K562 (cell line): ENCODE measurements at regions not wholly inside any gene's neighbourhood (a gene's known extent, or its start where the extent isn't known, plus 50 kb on each side); places are given as distances from the start of the nearest gene placed in this dataset.

Source experiments
- ATAC-seq: fragments of 200-7000 bp; cut with Tn5 transposase; 3 replicates; pipeline ENCODE4 v1.9.1; 2020; ENCODE audit warnings: moderate library complexity
- BruUV-seq: library from RNA; stranded (reverse); fragments of 400-500 nt; replicated peaks from 2 replicates; lab custom pipeline; 2021; lab: Mats Ljungman, UMichigan
- CTCF ChIA-PET: fragments of 300-600 bp; formaldehyde crosslinking; extraction: SDS; loops from one replicate; lab custom pipeline; 2021; ENCODE audit warnings: low intra/inter-chr PET ratio; lab: Yijun Ruan, JAX
- POLR2A ChIA-PET: fragments of 300-600, 350-650 bp; sonication (Branson Sonifier 250); formaldehyde crosslinking; extraction: SDS; loops from one replicate; lab custom pipeline; 2021; ENCODE audit warnings: antibody characterized with exemption, inconsistent platforms; lab: Yijun Ruan, JAX
- DNase-seq, 4 experiments: peaks; one replicate each; pipeline versions ENCODE4 v3.0.0 to v3.0.0-alpha.2; 2011 to 2018; ENCODE audit warnings: low spot score in 3 of 4, mixed read lengths in 3 of 4; ENCODE audit errors: extremely low read depth in 1 of 4
- FAIRE-seq: peaks from 2 replicates; lab custom pipeline; 2011; peaks lifted over from hg19 to GRCh38; lab: Jason Lieb, UNC
- H2AFZ ChIP-seq: 2 replicates; pipeline ENCODE4 v1.6.0; 2011; ENCODE audit warnings: low read depth, low read length, control low read depth, inconsistent platforms
- H3K27ac ChIP-seq: fragments of 200-600 bp; 3 replicates; pipeline ENCODE4 v1.8.0; 2011; ENCODE audit warnings: low read depth, mild to moderate bottlenecking, control low read depth, inconsistent platforms, low read length, moderate library complexity, mixed read lengths; ENCODE audit errors: extremely low read depth
- H3K27me3 ChIP-seq, 2 experiments: fragments of 300-600 bp in 1 of 2; 2 replicates in 1 of 2; 3 replicates in 1 of 2; pipeline versions ENCODE4 v1.6.0 to v1.8.0; 2011; ENCODE audit warnings: inconsistent platforms in 2 of 2, low read length in 2 of 2, mild to moderate bottlenecking in 1 of 2, mixed read lengths in 1 of 2, moderate library complexity in 1 of 2; ENCODE audit not compliant: control insufficient read depth in 2 of 2, insufficient read depth in 2 of 2
- H3K36me3 ChIP-seq: fragments of 300-600 bp; 3 replicates; pipeline ENCODE4 v1.8.0; 2011; ENCODE audit warnings: mild to moderate bottlenecking, low read length, inconsistent platforms; ENCODE audit not compliant: control insufficient read depth, insufficient read depth
- H3K4me1 ChIP-seq, 2 experiments: fragments of 200-600 bp in 1 of 2; replicated peaks in 1 of 2; 2 replicates in 1 of 2; 3 replicates in 1 of 2; pipeline versions ENCODE4 v1.5.1 to v1.8.0; 2011; ENCODE audit warnings: inconsistent platforms in 2 of 2, low read length in 2 of 2, mild to moderate bottlenecking in 1 of 2, mixed read lengths in 1 of 2, moderate library complexity in 1 of 2; ENCODE audit not compliant: control insufficient read depth in 2 of 2, insufficient read depth in 2 of 2
- H3K4me2 ChIP-seq: 2 replicates; pipeline ENCODE4 v1.6.1; 2011; ENCODE audit warnings: low read length, control low read depth, inconsistent platforms, mixed read lengths; ENCODE audit not compliant: insufficient read depth
- H3K4me3 ChIP-seq: fragments of 200-600 bp; sonication (generic), shearing (Covaris generic); 2 replicates; pipeline ENCODE4 v1.5.1; 2016; ENCODE audit warnings: control low read depth, inconsistent platforms
- H3K79me2 ChIP-seq: fragments of 200-600 bp; 3 replicates; pipeline ENCODE4 v1.8.0; 2011; ENCODE audit warnings: low read length, inconsistent platforms; ENCODE audit not compliant: control insufficient read depth, insufficient read depth
- H3K9ac ChIP-seq, 2 experiments: 2 replicates each; pipeline versions ENCODE4 v1.6.0 to v1.6.1; 2011; ENCODE audit warnings: low read depth in 2 of 2, low read length in 2 of 2, control low read depth in 1 of 2, inconsistent platforms in 1 of 2, mild to moderate bottlenecking in 1 of 2, mixed read lengths in 1 of 2; ENCODE audit not compliant: insufficient read depth in 1 of 2
- H3K9me1 ChIP-seq: one replicate; pipeline ENCODE4 v1.6.0; 2011; ENCODE audit warnings: inconsistent platforms, mild to moderate bottlenecking, low read length, moderate library complexity; ENCODE audit not compliant: control insufficient read depth, insufficient read depth
- H3K9me3 ChIP-seq: replicated peaks from 2 replicates; pipeline ENCODE4 v1.5.1; 2011; ENCODE audit warnings: low read depth, low read length, inconsistent platforms; ENCODE audit not compliant: control insufficient read depth, insufficient read depth
- H4K20me1 ChIP-seq: replicated peaks from 2 replicates; pipeline ENCODE4 v1.6.1; 2011; ENCODE audit warnings: low read length, inconsistent platforms, mixed read lengths; ENCODE audit not compliant: control insufficient read depth, insufficient read depth
- FOXJ3 ChIP-seq: sonication (generic); formaldehyde crosslinking; IDR thresholded peaks from 2 replicates; pipeline ENCODE4 v1.4.0; 2020; ENCODE audit warnings: mild to moderate bottlenecking, missing genetic modification reagents
- GATAD2B ChIP-seq: fragments of 450-650 bp; IDR thresholded peaks from 2 replicates; pipeline ENCODE4 v1.6.1; 2017; ENCODE audit warnings: mild to moderate bottlenecking, borderline replicate concordance
- HMGXB4 ChIP-seq: sonication (generic); formaldehyde crosslinking; IDR thresholded peaks from 2 replicates; pipeline ENCODE4 v1.8.1; 2023; ENCODE audit warnings: mild to moderate bottlenecking, missing genetic modification reagents
- KDM4B ChIP-seq, 2 experiments: fragments of 450-650 bp in 1 of 2; sonication (generic) in 1 of 2; IDR thresholded peaks; 2 replicates each; pipeline ENCODE4 v1.6.1; 2016 to 2017; ENCODE audit warnings: borderline replicate concordance in 2 of 2, antibody characterized with exemption in 1 of 2, low read depth in 1 of 2, mild to moderate bottlenecking in 1 of 2
- LARP7 ChIP-seq: fragments of 450-650 bp; IDR thresholded peaks from 2 replicates; pipeline ENCODE4 v1.6.1; 2016
- NEUROD1 ChIP-seq: fragments of 150-350 bp; IDR thresholded peaks from 2 replicates; pipeline ENCODE4 v1.6.1; 2014; ENCODE audit warnings: borderline replicate concordance, low read length, low read depth; ENCODE audit not compliant: partially characterized antibody
- NFIC ChIP-seq: fragments of 450-650 bp; IDR thresholded peaks from 2 replicates; pipeline ENCODE4 v1.6.1; 2017; ENCODE audit warnings: mild to moderate bottlenecking, inconsistent platforms
- PRPF4 ChIP-seq: fragments of 200-400 bp; formaldehyde crosslinking; IDR thresholded peaks from one replicate; pipeline ENCODE4 v1.6.1; 2017; ENCODE audit warnings: low read length, low read depth, mild to moderate bottlenecking; ENCODE audit not compliant: insufficient read depth, poor library complexity, severe bottlenecking
- SMAD1 ChIP-seq: fragments of 150-350 bp; IDR thresholded peaks from 2 replicates; pipeline ENCODE4 v1.6.1; 2014; ENCODE audit warnings: low read length, low read depth; ENCODE audit not compliant: partially characterized antibody
- ZNF12 ChIP-seq: sonication (generic); formaldehyde crosslinking; IDR thresholded peaks from 2 replicates; pipeline ENCODE4 v1.4.0; 2020; ENCODE audit warnings: mild to moderate bottlenecking, missing genetic modification reagents
- ZNF436 ChIP-seq: fragments of 250-450, 450-650 bp; sonication (Bioruptor Pico); formaldehyde crosslinking; IDR thresholded peaks from 2 replicates; pipeline ENCODE4 v1.7.0; 2020; ENCODE audit warnings: mild to moderate bottlenecking
- ZNF444 ChIP-seq: fragments of 250-450 bp; sonication (Bioruptor Pico); IDR thresholded peaks from 2 replicates; pipeline ENCODE4 v1.4.0; 2020; ENCODE audit warnings: mild to moderate bottlenecking, moderate library complexity
- ZNF717 ChIP-seq: fragments of 250-450 bp; sonication (Bioruptor Pico); IDR thresholded peaks from 2 replicates; pipeline ENCODE4 v1.5.0; 2021
- WGBS: fragments of 100-300 bp; shearing (Covaris generic); methylation state at CpG from one replicate; pipeline ENCODE4 v1.1.6; 2016; ENCODE audit warnings: low coverage, mixed read lengths; ENCODE audit not compliant: insufficient coverage; ENCODE audit errors: missing lambda C conversion rate; 5-methylcytosine and 5-hydroxymethylcytosine counted together
- in situ Hi-C: fragments of 300-500 bp; cut with MboI; formaldehyde crosslinking; loops from 4 replicates; pipeline ENCODE4 v1.15.0; 2018; ENCODE audit warnings: inconsistent platforms, mixed read lengths
- intact Hi-C: fragments of 100-400 bp; cut with micrococcal nuclease; formaldehyde crosslinking; loops from 2 replicates; pipeline ENCODE4 v1.14.2; 2022
- TF ChIP-seq, protein P1 (sequence below): fragments of 250-450 bp; sonication (Bioruptor Pico); IDR thresholded peaks from 2 replicates; pipeline ENCODE4 v1.8.0; 2021; ENCODE audit warnings: borderline replicate concordance, mild to moderate bottlenecking, moderate library complexity; ENCODE audit not compliant: poor library complexity, severe bottlenecking
- TF ChIP-seq, protein P2 (sequence below): fragments of 450-650 bp; conservative IDR thresholded peaks from 2 replicates; pipeline ENCODE4 v1.6.1; 2016; ENCODE audit warnings: missing genetic modification characterization, low read depth, mild to moderate bottlenecking, control low read depth, missing compliant biosample characterization
- TF ChIP-seq, protein P3 (sequence below): fragments of 450-650 bp; IDR thresholded peaks from 2 replicates; pipeline ENCODE4 v1.6.1; 2016; ENCODE audit warnings: low read depth, mild to moderate bottlenecking, moderate library complexity

- H3K4me1 ChIP-seq = no peaks in the 10 kb centered on the region
- H3K9ac ChIP-seq = no peak overlapping the region
- WGBS = 2% methylated on average over 15 of the region's 15 CpGs
- DNase-seq = no peak
- no peaks in the 10 kb centered on the region for H3K9me3 ChIP-seq
- no peak overlapping the region for H3K27ac ChIP-seq
- CTCF ChIA-PET = no interaction called here
- no peaks in the 10 kb centered on the region for H3K36me3 ChIP-seq
- H3K79me2 ChIP-seq = no peaks in the 10 kb centered on the region
- peaks cover 9 to 10% of the 10 kb centered on the region in 2 experiments for H3K27me3 ChIP-seq
- no peak overlapping the region for H3K4me2 ChIP-seq
- no peaks in the 10 kb centered on the region for H4K20me1 ChIP-seq
- H3K4me3 ChIP-seq = no peak overlapping the region
- POLR2A ChIA-PET = no interaction called here
- no peak for ATAC-seq
- no peak overlapping the region for H2AFZ ChIP-seq
- intact Hi-C loops (no loop called here), in situ Hi-C loops (no loop called here)
- no peaks in the 10 kb centered on the region for H3K9me1 ChIP-seq
- no TSS peak for BruUV-seq
- TF ChIP-seq FOXJ3 (CRISPR knock-in tag) (no peak), LARP7 (no peak), GATAD2B (no peak), PRPF4 (no peak), NEUROD1 (no peak), HMGXB4 (CRISPR knock-in tag) (no peak), SMAD1 (no peak), ZNF12 (CRISPR knock-in tag) (no peak), ZNF444 (CRISPR knock-in tag) (no peak), KDM4B (IDR thresholded peaks at IDR 0.05; ENCODE audit: borderline replicate concordance in 2 of 2, low read depth in 1 of 2) (no peak), ZNF717 (CRISPR knock-in tag) (no peak), ZNF436 (no peak), NFIC (no peak)
- TF ChIP-seq, protein P1, sequence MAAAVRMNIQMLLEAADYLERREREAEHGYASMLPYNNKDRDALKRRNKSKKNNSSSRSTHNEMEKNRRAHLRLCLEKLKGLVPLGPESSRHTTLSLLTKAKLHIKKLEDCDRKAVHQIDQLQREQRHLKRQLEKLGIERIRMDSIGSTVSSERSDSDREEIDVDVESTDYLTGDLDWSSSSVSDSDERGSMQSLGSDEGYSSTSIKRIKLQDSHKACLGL (CRISPR knock-in tag) = no peak
- TF ChIP-seq, protein P2, sequence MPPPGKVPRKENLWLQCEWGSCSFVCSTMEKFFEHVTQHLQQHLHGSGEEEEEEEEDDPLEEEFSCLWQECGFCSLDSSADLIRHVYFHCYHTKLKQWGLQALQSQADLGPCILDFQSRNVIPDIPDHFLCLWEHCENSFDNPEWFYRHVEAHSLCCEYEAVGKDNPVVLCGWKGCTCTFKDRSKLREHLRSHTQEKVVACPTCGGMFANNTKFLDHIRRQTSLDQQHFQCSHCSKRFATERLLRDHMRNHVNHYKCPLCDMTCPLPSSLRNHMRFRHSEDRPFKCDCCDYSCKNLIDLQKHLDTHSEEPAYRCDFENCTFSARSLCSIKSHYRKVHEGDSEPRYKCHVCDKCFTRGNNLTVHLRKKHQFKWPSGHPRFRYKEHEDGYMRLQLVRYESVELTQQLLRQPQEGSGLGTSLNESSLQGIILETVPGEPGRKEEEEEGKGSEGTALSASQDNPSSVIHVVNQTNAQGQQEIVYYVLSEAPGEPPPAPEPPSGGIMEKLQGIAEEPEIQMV (tag) = no peak
- TF ChIP-seq, protein P3, sequence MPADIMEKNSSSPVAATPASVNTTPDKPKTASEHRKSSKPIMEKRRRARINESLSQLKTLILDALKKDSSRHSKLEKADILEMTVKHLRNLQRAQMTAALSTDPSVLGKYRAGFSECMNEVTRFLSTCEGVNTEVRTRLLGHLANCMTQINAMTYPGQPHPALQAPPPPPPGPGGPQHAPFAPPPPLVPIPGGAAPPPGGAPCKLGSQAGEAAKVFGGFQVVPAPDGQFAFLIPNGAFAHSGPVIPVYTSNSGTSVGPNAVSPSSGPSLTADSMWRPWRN = no peak
- FAIRE-seq = no peak
Observed at GRCh38 chr16:54577651-54578128, 291.1 kb upstream of the IRX3 start.
